H9 (cell line): ENCODE measurements at regions not wholly inside any gene's neighbourhood (a gene's known extent, or its start where the extent isn't known, plus 50 kb on each side); places are given as distances from the start of the nearest gene placed in this dataset.

Experiments
- DNase-seq: peaks from one replicate; pipeline ENCODE4 v3.0.0-alpha.2; 2017
- H2AFZ ChIP-seq: one replicate; pipeline ENCODE4 v1.6.1; 2013; ENCODE audit warnings: mild to moderate bottlenecking, low read length, control low read depth, moderate library complexity
- H2AK5ac ChIP-seq: 2 replicates; pipeline ENCODE4 v1.6.1; 2013; ENCODE audit warnings: low read length, control low read depth, mixed read lengths; ENCODE audit not compliant: insufficient read length
- H2BK120ac ChIP-seq: one replicate; pipeline ENCODE4 v1.6.1; 2013; ENCODE audit warnings: low read depth, mild to moderate bottlenecking, low read length, control low read depth, inconsistent platforms; ENCODE audit not compliant: poor library complexity, severe bottlenecking
- H2BK12ac ChIP-seq: 2 replicates; pipeline ENCODE4 v1.6.1; 2013; ENCODE audit warnings: low read length, control low read depth, mixed read lengths, low read depth; ENCODE audit not compliant: insufficient read length
- H2BK15ac ChIP-seq: 2 replicates; pipeline ENCODE4 v1.6.1; 2013; ENCODE audit warnings: low read depth, low read length, control low read depth
- H2BK20ac ChIP-seq: one replicate; pipeline ENCODE4 v1.6.1; 2013; ENCODE audit warnings: low read depth, mild to moderate bottlenecking, low read length, control low read depth, inconsistent platforms; ENCODE audit not compliant: poor library complexity, severe bottlenecking
- H2BK5ac ChIP-seq: 2 replicates; pipeline ENCODE4 v1.6.1; 2013; ENCODE audit warnings: low read length, control low read depth, mixed read lengths; ENCODE audit not compliant: insufficient read length
- H3K14ac ChIP-seq: 2 replicates; pipeline ENCODE4 v1.6.1; 2013; ENCODE audit warnings: low read length, control low read depth; ENCODE audit not compliant: insufficient read depth
- H3K18ac ChIP-seq: 2 replicates; pipeline ENCODE4 v1.6.1; 2013; ENCODE audit warnings: low read depth, mild to moderate bottlenecking, mixed read lengths, low read length, control low read depth; ENCODE audit not compliant: insufficient read length
- H3K23ac ChIP-seq: 2 replicates; pipeline ENCODE4 v1.6.1; 2013; ENCODE audit warnings: low read length, control low read depth, mixed read lengths, low read depth; ENCODE audit not compliant: insufficient read length
- H3K23me2 ChIP-seq: 2 replicates; pipeline ENCODE4 v1.6.1; 2013; ENCODE audit warnings: low read depth, mild to moderate bottlenecking, mixed read lengths, low read length, control low read depth; ENCODE audit not compliant: insufficient read length, poor library complexity, severe bottlenecking
- H3K27ac ChIP-seq: 2 replicates; pipeline ENCODE4 v1.5.1; 2013; ENCODE audit warnings: low read length, control low read depth, mixed read lengths, low read depth; ENCODE audit not compliant: insufficient read length
- H3K27me3 ChIP-seq: 2 replicates; pipeline ENCODE4 v1.6.1; 2013; ENCODE audit warnings: low read length, control low read depth, inconsistent platforms; ENCODE audit not compliant: insufficient read depth
- H3K4ac ChIP-seq: 2 replicates; pipeline ENCODE4 v1.6.1; 2013; ENCODE audit warnings: low read depth, mild to moderate bottlenecking, control low read depth, inconsistent platforms, low read length, moderate library complexity
- H3K4me1 ChIP-seq: 2 replicates; pipeline ENCODE4 v1.6.1; 2013; ENCODE audit warnings: low read length, control low read depth, inconsistent platforms; ENCODE audit not compliant: insufficient read depth
- H3K4me2 ChIP-seq: 2 replicates; pipeline ENCODE4 v1.6.1; 2013; ENCODE audit warnings: low read length, control low read depth, mixed read lengths; ENCODE audit not compliant: insufficient read length, insufficient read depth
- H3K56ac ChIP-seq: 2 replicates; pipeline ENCODE4 v1.6.1; 2013; ENCODE audit warnings: low read depth, mild to moderate bottlenecking, mixed read lengths, low read length, control low read depth; ENCODE audit not compliant: insufficient read length
- H3K79me1 ChIP-seq: 2 replicates; pipeline ENCODE4 v1.6.1; 2013; ENCODE audit warnings: low read depth, mild to moderate bottlenecking, moderate library complexity, low read length, control low read depth, inconsistent platforms; ENCODE audit not compliant: insufficient read depth, poor library complexity, severe bottlenecking
- H3K79me2 ChIP-seq: 2 replicates; pipeline ENCODE4 v1.6.1; 2013; ENCODE audit warnings: low read length, control low read depth, inconsistent platforms; ENCODE audit not compliant: insufficient read depth
- H3K9ac ChIP-seq: 2 replicates; pipeline ENCODE4 v1.6.1; 2013; ENCODE audit warnings: low read length, control low read depth, mixed read lengths; ENCODE audit not compliant: insufficient read length; ENCODE audit errors: extremely low read depth
- H3K9me3 ChIP-seq: one replicate; pipeline ENCODE4 v1.6.1; 2013; ENCODE audit warnings: low read depth, low read length, inconsistent platforms; ENCODE audit not compliant: control insufficient read depth
- H3T11ph ChIP-seq: one replicate; pipeline ENCODE4 v1.6.1; 2013; ENCODE audit warnings: mild to moderate bottlenecking, low read length, control low read depth, inconsistent platforms
- H4K20me1 ChIP-seq: one replicate; pipeline ENCODE4 v1.6.1; 2013; ENCODE audit not compliant: control insufficient read depth, insufficient read length, insufficient read depth
- H4K5ac ChIP-seq: 2 replicates; pipeline ENCODE4 v1.6.1; 2013; ENCODE audit warnings: low read depth, mild to moderate bottlenecking, mixed read lengths, low read length, control low read depth; ENCODE audit not compliant: insufficient read length
- H4K8ac ChIP-seq: replicated peaks from 2 replicates; pipeline ENCODE4 v1.6.1; 2013; ENCODE audit warnings: low read length, control low read depth, mixed read lengths, low read depth; ENCODE audit not compliant: insufficient read length
- H4K91ac ChIP-seq: 2 replicates; pipeline ENCODE4 v1.6.1; 2013; ENCODE audit warnings: low read depth, mild to moderate bottlenecking, moderate library complexity, mixed read lengths, low read length, control low read depth; ENCODE audit not compliant: insufficient read length
- H3K27ac Mint-ChIP-seq, 3 experiments: 2 replicates in 2 of 3; 3 replicates in 1 of 3; pipeline ENCODE4 v1.8.0; 2020 to 2021; ENCODE audit warnings: mixed read lengths in 3 of 3, mild to moderate bottlenecking in 1 of 3, moderate library complexity in 1 of 3
- H3K27me3 Mint-ChIP-seq: 2 replicates; pipeline ENCODE4 v1.8.0; 2021; ENCODE audit warnings: low read depth, mild to moderate bottlenecking, moderate library complexity, mixed read lengths
- H3K36me3 Mint-ChIP-seq, 3 experiments: 2 replicates in 2 of 3; 3 replicates in 1 of 3; pipeline ENCODE4 v1.8.0; 2020 to 2021; ENCODE audit warnings: low read depth in 3 of 3, mixed read lengths in 3 of 3; ENCODE audit not compliant: insufficient read depth in 1 of 3
- H3K4me1 Mint-ChIP-seq, 2 experiments: 2 replicates each; pipeline ENCODE4 v1.8.0; 2020; ENCODE audit warnings: mixed read lengths in 2 of 2
- H3K4me3 Mint-ChIP-seq, 2 experiments: 2 replicates in 1 of 2; 3 replicates in 1 of 2; pipeline ENCODE4 v1.8.0; 2020 to 2021; ENCODE audit warnings: mild to moderate bottlenecking in 2 of 2, mixed read lengths in 2 of 2, moderate library complexity in 1 of 2
- H3K9me3 Mint-ChIP-seq, 2 experiments: 2 replicates in 1 of 2; 3 replicates in 1 of 2; pipeline ENCODE4 v1.8.0; 2020; ENCODE audit warnings: mild to moderate bottlenecking in 2 of 2, mixed read lengths in 2 of 2, moderate library complexity in 1 of 2
- CTCF ChIP-seq: fragments of 200-600 bp; sonication (generic); conservative IDR thresholded peaks from 3 replicates; pipeline ENCODE4 v1.8.0; 2021; ENCODE audit warnings: antibody characterized with exemption, mild to moderate bottlenecking
- WGBS: extraction: QIAGEN DNeasy Blood & Tissue Kit; methylation state at CpG from one replicate; pipeline ENCODE4 v1.1.7; 2013; ENCODE audit warnings: missing lambda C conversion rate, low lambda C conversion rate, mixed read lengths; ENCODE audit not compliant: insufficient read length; ENCODE audit errors: extremely low coverage; 5-methylcytosine and 5-hydroxymethylcytosine counted together

GRCh38 chr4:53777244-53777984 lies 186.1 kb upstream of the LNX1 start:
- H3K9me3 ChIP-seq: no peaks in the 10 kb centered on the region
- peaks cover 5% of the 10 kb centered on the region for H3K27me3 Mint-ChIP-seq
- no peak overlapping the region for H2AK5ac ChIP-seq
- no peaks in the 10 kb centered on the region for H3K4me1 Mint-ChIP-seq
- H2BK15ac ChIP-seq: no peak overlapping the region
- H3K4me2 ChIP-seq: no peak overlapping the region
- no peak overlapping the region for H3K9ac ChIP-seq
- no peaks in the 10 kb centered on the region for H3K36me3 Mint-ChIP-seq
- H3K9me3 Mint-ChIP-seq: no peaks in the 10 kb centered on the region
- H4K20me1 ChIP-seq: no peaks in the 10 kb centered on the region
- DNase-seq: no peak
- H4K91ac ChIP-seq: no peak overlapping the region
- H3K23me2 ChIP-seq: no peaks in the 10 kb centered on the region
- H3K56ac ChIP-seq: no peak overlapping the region
- H2BK5ac ChIP-seq: no peak overlapping the region
- TF ChIP-seq CTCF: no peak
- H4K5ac ChIP-seq: no peak overlapping the region
- no peak overlapping the region for H3K4me3 Mint-ChIP-seq
- no peak overlapping the region for H2BK20ac ChIP-seq
- H3K23ac ChIP-seq: no peak overlapping the region
- no peak overlapping the region for H2BK12ac ChIP-seq
- no peak overlapping the region for H2BK120ac ChIP-seq
- no peak overlapping the region for H2AFZ ChIP-seq
- no peaks in the 10 kb centered on the region for H3K4me1 ChIP-seq
- no peak overlapping the region for H3K27ac ChIP-seq
- H3K14ac ChIP-seq: no peak overlapping the region
- no peak overlapping the region for H3K27ac Mint-ChIP-seq
- H4K8ac ChIP-seq: no peak overlapping the region
- no peaks in the 10 kb centered on the region for H3K27me3 ChIP-seq
- no peak overlapping the region for H3K18ac ChIP-seq
- no peak overlapping the region for H3T11ph ChIP-seq
- H3K79me1 ChIP-seq: no peaks in the 10 kb centered on the region
- H3K4ac ChIP-seq: no peak overlapping the region
- H3K79me2 ChIP-seq: no peaks in the 10 kb centered on the region
- no CpG with 5 or more reads among the region's 4 CpGs for WGBS
